NCI-H2107 treated with DMSO at 0.1 percent for 48 hours (cell line): ENCODE measurements at regions not wholly inside any gene's neighbourhood (a gene's known extent, or its start where the extent isn't known, plus 50 kb on each side); places are given as distances from the start of the nearest gene placed in this dataset.

Source experiments
- DNase-seq: peaks from one replicate; lab custom pipeline; 2025; ENCODE audit not compliant: unreplicated experiment; lab: John Stamatoyannopoulos, UW

GRCh38 chr14:98952593-98953350 is 319.2 kb downstream of the BCL11B start:
- DNase-seq: no peak

GRCh38 chr14:98953551-98954348 is 318.2 kb downstream of the BCL11B start:
- no peak for DNase-seq

- no peak for DNase-seq
Measured at GRCh38 chr14:98954349-98955000, 317.5 kb downstream of the BCL11B start.

GRCh38 chr14:98955036-98955740 is 316.8 kb downstream of the BCL11B start:
- no peak for DNase-seq

- DNase-seq: no peak
Measured at GRCh38 chr14:98955741-98956070, 316.3 kb downstream of the BCL11B start.

GRCh38 chr14:98956181-98956580 is 315.8 kb downstream of the BCL11B start:
- DNase-seq: no peak

- no peak for DNase-seq
Measured at GRCh38 chr14:98956661-98957060, 315.3 kb downstream of the BCL11B start.

GRCh38 chr14:98957211-98958047 is 314.6 kb downstream of the BCL11B start:
- DNase-seq: no peak

GRCh38 chr14:98958048-98958631 is 313.9 kb downstream of the BCL11B start:
- DNase-seq: no peak

GRCh38 chr14:98958632-98959031 is 313.4 kb downstream of the BCL11B start:
- DNase-seq: no peak

GRCh38 chr14:98959410-98959809 is 312.6 kb downstream of the BCL11B start:
- no peak for DNase-seq

GRCh38 chr14:98959958-98960616 is 311.9 kb downstream of the BCL11B start:
- peak; percentile 39 for DNase-seq

- no peak for DNase-seq
Measured at GRCh38 chr14:98960617-98961013, 311.4 kb downstream of the BCL11B start.

GRCh38 chr14:98961191-98961590 is 310.8 kb downstream of the BCL11B start:
- DNase-seq: no peak

- no peak for DNase-seq
Measured at GRCh38 chr14:98962118-98962517, 309.9 kb downstream of the BCL11B start.

GRCh38 chr14:98963610-98964009 is 308.4 kb downstream of the BCL11B start:
- no peak for DNase-seq

GRCh38 chr14:98964171-98964570 is 307.8 kb downstream of the BCL11B start:
- DNase-seq: no peak

- DNase-seq: no peak
Measured at GRCh38 chr14:98965076-98965475, 306.9 kb downstream of the BCL11B start.

GRCh38 chr14:98966016-98966415 is 306.0 kb downstream of the BCL11B start:
- no peak for DNase-seq
